BJ (cell line): ENCODE measurements at regions not wholly inside any gene's neighbourhood (a gene's known extent, or its start where the extent isn't known, plus 50 kb on each side); places are given as distances from the start of the nearest gene placed in this dataset.

ENCODE experiments used
- CTCF ChIA-PET: fragments of 350-600 bp; formaldehyde crosslinking; extraction: SDS; loops from one replicate; lab custom pipeline; 2021; ENCODE audit warnings: antibody characterized with exemption, inconsistent platforms; lab: Yijun Ruan, JAX
- POLR2A ChIA-PET: fragments of 300-600 bp; sonication (Branson Sonifier 250); formaldehyde crosslinking; extraction: SDS; loops from one replicate; lab custom pipeline; 2021; ENCODE audit warnings: antibody characterized with exemption; lab: Charles Lee
- DNase-seq: peaks from one replicate; pipeline ENCODE4 v3.0.0-alpha.2; 2011; ENCODE audit warnings: low read depth
- H3K27me3 ChIP-seq: 2 replicates; pipeline ENCODE4 v1.6.0; 2011; ENCODE audit warnings: low read length; ENCODE audit not compliant: control insufficient read depth, insufficient read depth
- H3K36me3 ChIP-seq: 2 replicates; pipeline ENCODE4 v1.5.1; 2011; ENCODE audit warnings: low read length; ENCODE audit not compliant: control insufficient read depth, insufficient read depth
- H3K4me3 ChIP-seq: 2 replicates; pipeline ENCODE4 v1.5.1; 2011; ENCODE audit warnings: low read depth, mild to moderate bottlenecking, control low read depth, low read length
- TF ChIP-seq, protein P1 (sequence below): IDR thresholded peaks from 2 replicates; pipeline ENCODE4 v1.5.1; 2011; ENCODE audit warnings: low read depth, mild to moderate bottlenecking, control low read depth, inconsistent platforms, low read length, moderate library complexity; ENCODE audit not compliant: insufficient read depth

DNA sequence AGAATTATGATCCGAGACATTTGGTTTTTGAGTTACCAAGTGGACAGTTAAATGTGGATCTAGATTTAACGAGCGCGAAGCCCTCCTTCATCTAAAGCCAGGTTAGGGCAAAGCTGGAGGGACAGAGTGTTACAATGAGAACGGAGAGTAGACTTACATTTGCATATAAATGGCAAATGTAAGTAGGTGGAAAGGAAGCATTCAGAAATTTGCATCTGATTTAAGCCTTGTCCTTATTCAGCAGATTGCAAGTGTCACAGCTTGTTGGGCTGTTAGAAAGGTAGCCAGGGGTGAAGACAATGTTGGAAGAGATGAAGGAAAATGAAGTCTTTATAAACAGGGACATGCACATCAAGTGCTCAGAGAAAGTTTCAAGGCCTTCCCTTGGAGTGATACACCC is 806.2 kb downstream of the GALC start:
- ChIA-PET POLR2A (no interaction called here), CTCF (no interaction called here)
- H3K4me3 ChIP-seq: no peak overlapping the region
- no peaks in the 10 kb centered on the region for H3K36me3 ChIP-seq
- DNase-seq: no peak
- H3K27me3 ChIP-seq: no peaks in the 10 kb centered on the region
- TF ChIP-seq, protein P1, sequence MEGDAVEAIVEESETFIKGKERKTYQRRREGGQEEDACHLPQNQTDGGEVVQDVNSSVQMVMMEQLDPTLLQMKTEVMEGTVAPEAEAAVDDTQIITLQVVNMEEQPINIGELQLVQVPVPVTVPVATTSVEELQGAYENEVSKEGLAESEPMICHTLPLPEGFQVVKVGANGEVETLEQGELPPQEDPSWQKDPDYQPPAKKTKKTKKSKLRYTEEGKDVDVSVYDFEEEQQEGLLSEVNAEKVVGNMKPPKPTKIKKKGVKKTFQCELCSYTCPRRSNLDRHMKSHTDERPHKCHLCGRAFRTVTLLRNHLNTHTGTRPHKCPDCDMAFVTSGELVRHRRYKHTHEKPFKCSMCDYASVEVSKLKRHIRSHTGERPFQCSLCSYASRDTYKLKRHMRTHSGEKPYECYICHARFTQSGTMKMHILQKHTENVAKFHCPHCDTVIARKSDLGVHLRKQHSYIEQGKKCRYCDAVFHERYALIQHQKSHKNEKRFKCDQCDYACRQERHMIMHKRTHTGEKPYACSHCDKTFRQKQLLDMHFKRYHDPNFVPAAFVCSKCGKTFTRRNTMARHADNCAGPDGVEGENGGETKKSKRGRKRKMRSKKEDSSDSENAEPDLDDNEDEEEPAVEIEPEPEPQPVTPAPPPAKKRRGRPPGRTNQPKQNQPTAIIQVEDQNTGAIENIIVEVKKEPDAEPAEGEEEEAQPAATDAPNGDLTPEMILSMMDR: no peak

DNA sequence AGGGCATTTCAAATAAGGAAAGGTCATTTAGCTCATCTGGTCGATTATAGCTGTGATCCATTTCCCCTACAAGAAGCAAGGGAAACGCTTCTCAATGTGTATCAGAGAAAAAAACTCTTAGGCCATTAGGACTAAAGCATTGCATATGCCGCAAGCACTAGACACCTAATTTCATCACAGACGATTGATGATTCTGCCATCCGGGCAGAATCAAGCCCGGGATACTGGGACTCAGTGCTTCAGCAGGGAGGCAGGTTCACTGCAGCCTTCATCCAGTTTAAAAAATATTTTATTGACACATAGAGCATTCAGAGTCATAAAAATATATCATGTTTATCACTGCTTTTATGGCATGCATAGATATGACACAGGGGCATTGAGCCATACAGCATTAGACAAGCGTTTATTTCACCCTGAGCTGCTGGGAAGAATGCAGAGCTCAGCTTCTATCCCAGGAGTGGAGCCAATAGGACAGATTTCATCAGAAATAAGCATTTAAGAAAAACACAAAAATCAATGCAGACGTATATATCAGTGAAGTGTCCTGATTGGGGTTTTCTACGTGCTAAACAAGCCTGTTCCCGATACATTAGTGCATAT is 806.9 kb downstream of the GALC start:
- ChIA-PET CTCF (no interaction called here), POLR2A (no interaction called here)
- no peak for DNase-seq
- Histone ChIP-seq H3K36me3 (no peaks in the 10 kb centered on the region), H3K27me3 (no peaks in the 10 kb centered on the region), H3K4me3 (no peak overlapping the region)
- TF ChIP-seq, protein P1: no peak

DNA sequence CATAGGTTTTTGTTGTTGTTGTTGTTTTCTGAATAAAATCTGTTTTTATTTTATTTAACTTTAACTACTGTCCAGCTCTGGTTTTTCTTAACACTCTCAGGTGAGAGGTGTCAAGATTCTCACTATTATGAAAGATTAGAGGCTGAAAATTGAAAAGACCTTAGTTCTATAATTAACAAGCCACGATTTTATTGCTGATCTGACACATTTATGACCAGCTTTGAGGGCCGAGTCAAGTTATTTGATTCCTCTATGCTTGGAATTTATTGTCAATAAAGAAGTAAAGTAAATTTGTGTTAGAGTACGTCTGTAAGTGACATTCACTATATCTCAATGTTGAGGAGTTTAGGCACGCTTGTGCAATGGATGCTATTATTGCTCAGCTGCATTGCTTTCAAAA is 808.8 kb downstream of the GALC start:
- TF ChIP-seq, protein P1: no peak
- ChIA-PET CTCF (no interaction called here), POLR2A (no interaction called here)
- Histone ChIP-seq H3K27me3 (no peaks in the 10 kb centered on the region), H3K4me3 (no peak overlapping the region), H3K36me3 (no peaks in the 10 kb centered on the region)
- DNase-seq: no peak

DNA sequence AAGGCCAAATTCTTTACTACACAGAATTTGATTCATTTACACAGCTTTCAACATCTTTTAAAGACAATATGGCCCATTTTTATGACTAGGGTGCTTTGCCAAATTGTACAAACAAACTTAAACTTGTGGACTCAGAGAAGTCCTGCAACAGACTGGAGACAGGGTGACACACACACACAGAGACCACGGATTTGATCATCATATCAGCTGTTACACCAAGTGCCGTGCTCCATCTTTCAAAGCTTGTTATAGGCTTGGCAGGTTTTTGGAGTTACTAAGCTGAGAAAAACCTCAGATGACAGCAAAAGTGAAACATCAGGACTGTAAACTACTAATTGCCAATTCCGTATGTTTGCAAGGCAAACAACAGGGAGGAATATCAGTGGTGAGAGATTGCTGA is 811.7 kb downstream of the GALC start:
- DNase-seq: no peak
- POLR2A ChIA-PET: no interaction called here
- Histone ChIP-seq H3K36me3 (no peaks in the 10 kb centered on the region), H3K4me3 (no peak overlapping the region), H3K27me3 (no peaks in the 10 kb centered on the region)
- TF ChIP-seq, protein P1: no peak
- CTCF ChIA-PET: interaction anchor here (0.6 kb wide), 1 partner anchor 12 kb away, joined by 3 read pairs; no protein-coding TSS in a partner anchor

DNA sequence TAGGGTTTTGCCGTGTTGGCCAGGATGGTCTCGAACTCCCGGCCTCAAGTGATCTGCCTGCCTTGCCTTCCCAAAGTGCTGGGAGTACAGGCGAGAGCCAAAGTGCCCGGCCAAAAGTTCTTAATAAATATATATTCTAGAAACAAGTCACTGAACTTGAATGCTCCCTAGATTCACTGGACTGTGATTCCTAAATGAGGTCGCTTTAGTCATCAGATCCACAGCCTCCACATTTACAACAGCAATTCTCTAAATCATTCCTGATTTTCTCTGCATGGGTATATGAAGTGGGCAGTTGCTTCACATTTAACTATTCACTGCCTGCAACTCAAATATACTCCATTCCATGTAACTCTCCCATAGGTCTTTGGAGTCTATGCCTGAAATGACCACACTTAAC is 813.0 kb downstream of the GALC start:
- TF ChIP-seq, protein P1: no peak
- no peak for DNase-seq
- CTCF ChIA-PET: no interaction called here

More for the DNA sequence above, 813.0 kb downstream of the GALC start:
- Histone ChIP-seq H3K4me3 (no peak overlapping the region), H3K36me3 (no peaks in the 10 kb centered on the region), H3K27me3 (no peaks in the 10 kb centered on the region)
- POLR2A ChIA-PET: no interaction called here
